HG03045 (cell line): ENCODE measurements at regions not wholly inside any gene's neighbourhood (a gene's known extent, or its start where the extent isn't known, plus 50 kb on each side); places are given as distances from the start of the nearest gene placed in this dataset.

Experiments used
- ATAC-seq: cut with Tn5 transposase; IDR thresholded peaks from one replicate; pipeline ENCODE4 v1.9.1; 2021; ENCODE audit warnings: mild to moderate bottlenecking, moderate library complexity; ENCODE audit not compliant: unreplicated experiment

DNA sequence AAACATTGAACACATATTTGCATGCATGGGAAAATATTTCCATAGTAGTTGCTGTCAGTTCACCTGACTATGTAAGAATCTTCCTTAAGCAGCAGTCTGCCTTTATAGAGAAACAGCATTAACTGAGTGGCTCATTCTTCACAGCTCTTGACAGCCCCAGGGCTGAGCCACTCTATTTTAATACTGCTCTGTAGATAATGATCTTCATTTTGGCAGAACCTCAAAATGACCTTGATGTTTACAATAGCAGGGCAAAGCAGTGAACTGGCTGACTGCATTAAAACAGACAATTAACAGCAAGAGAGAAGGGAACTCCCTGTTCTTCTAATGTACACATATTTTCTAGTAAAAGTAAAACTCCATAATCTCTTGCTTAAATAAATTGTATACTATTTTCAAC is 580.6 kb upstream of the SOX11 start:
- ATAC-seq: no peak

DNA sequence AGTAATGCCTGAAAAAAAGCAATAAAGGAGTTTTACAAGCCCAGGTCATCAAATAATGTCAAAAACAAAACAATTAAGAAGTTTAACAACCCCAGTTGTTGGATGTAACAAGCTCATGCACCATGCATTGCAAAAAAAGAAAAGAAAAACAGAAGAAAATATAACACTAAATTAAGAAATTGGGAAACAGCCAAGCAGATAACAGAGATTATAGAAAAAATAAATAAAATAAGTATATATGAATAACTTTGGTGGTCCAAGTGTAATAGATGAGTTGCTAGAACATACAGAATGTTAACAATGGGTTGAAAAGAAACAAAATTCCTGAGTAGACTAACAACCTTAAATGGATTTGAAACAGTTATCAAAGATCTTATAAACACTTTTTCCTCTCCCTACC is 573.1 kb upstream of the SOX11 start:
- ATAC-seq: no peak

DNA sequence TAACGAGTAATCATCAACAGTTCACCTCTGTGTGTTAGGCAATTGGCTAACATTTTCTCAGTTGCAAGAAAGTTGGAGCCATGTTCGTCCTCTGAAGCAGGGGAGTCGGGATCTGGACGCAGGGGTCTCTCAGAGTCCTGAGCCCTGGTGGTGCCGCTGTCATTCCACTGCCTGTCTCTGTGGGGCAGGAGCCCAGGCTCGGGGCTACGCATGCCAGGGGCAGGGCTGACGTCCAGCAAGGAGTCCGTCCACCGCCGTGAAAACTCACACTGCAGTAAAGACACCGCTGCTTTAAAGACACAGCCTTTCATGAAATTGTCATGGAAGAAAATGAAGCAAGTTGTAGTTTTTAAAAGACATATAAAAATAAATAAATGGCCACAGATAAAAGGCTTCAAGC is 571.1 kb upstream of the SOX11 start:
- ATAC-seq: no peak

DNA sequence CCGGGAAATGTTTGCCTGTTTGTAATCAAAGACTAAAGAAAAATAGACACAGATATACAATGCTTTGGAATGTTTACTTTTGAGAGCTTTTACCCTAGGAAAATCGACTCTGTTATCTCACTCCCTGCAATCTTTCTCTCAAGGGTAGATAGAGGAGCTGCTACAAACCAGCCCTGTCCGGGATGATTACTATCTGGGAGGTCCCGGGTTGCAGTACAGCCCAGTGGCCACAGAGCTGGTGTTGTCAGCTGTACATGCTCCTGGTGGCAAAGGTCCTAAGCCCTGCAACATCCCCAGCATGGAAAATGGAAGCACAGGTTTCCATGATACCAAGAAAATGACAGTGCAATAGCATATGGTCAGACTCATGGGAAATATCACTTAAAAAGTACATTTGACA is 570.5 kb upstream of the SOX11 start:
- no peak for ATAC-seq

DNA sequence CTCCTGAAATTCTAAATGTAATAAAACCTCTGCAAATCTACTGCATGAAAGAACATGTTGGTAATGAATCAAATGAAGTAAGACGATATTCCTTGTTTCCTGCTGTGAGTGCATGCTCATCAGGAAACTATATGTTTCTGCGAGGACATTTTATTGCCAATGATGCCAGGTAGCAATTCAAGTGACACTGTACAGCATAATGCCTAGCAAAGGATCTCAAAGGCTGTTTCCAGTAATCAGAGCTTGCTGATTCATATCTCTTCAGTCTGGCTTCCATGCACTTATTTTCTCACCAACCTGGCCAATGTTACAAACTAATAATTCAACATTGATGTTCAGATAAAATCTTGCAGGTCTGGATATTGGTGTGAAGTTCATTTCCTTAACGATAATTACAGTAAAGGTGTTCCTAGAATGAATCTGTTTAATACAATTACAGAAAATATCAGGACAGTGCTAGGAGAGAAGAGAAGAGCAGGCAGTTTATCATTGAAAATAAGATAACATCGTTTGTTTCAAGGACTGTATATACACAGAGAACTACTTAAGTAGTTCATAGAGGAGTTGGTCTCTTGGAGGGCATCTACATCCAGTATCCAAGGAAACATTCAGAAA is 568.5 kb upstream of the SOX11 start:
- ATAC-seq: no peak

DNA sequence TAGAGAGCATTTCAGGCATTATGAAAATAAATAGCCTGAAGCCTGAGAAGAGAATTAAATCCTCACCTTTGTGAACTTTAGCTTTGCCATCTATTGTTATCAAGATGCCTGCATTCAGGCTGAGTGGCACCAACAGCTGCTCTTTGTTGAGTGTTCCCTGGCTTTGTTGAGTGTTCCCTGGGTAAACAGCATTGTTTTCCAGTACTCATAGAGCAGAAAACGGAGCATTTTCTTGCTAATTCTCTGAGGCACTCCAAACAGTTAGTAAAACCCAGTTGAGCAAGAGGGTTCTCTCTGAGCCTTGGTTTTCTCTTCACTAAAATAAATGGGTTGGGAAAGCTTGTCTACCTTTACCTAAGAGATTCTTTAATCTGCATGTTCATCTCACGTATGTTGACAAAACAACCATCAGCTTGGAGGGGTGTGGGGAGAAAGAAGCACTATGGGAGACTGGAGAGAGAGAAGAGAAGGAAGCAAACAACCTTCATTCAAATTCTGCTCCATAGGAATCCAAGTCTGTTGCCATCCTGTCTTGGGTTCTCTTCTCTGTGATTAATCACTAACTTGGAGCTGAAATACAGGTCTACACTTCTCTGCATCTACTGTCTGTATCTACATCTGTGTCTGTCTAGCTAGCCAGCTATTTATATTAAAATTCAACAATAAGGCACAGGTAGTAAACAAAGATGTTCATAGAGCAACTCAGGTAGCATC is 567.0 kb upstream of the SOX11 start:
- no peak for ATAC-seq

DNA sequence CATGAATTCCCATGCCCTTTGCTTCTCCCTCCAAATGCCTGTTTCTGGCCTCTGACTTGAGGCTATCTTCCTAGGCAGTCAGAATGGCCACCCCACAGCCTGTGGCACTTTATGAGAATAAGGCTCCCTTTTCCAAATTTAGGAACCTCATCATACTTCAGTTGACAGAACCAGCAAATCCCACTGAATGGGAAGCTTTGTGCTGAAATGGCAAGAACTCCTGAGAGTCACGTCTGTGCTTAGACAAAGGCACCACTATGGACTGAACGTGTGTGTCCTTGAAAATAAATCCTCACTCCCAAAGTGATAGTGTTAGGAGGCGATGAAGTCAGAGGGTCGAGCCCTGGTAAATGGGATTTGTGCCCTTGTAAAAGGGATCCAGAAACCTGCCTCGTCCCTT is 559.9 kb upstream of the SOX11 start:
- no peak for ATAC-seq

DNA sequence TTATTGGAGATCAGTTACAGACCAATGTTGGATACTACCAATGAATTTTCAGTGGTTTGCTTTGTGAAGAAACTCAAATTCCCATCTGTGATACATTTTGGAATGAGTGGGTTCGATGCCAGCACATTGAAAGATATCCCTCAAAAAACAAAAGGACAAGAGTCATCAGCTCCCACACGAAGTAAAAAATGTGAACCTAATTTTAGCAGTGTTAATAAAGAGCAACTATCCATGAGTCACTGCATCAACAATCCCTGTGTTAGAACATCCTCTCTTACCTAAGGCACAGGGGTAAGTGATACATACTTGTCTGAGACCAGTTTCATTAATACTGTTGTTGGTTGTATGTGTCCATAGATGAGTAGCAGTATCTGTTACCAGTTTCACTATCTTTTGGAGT is 551.8 kb upstream of the SOX11 start:
- no peak for ATAC-seq

DNA sequence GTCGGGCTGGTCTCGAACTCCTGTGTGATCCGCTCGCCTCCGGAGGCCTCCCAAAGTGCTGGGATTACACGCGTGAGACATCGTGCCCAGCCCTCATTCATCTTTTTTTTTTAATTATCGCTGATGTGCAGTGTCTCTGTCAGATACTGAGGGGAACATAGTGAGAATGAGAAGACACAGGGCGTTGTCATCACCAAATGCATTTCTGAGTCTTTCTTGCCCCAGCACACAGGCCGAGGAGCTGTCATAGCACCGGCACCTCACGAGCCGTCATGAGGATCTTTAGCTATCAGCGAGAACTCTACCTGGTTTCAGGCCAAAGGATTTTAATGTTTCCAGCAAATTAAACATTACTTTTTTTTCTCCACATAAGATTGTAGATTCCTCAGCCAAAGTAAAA is 548.0 kb upstream of the SOX11 start:
- ATAC-seq: no peak

DNA sequence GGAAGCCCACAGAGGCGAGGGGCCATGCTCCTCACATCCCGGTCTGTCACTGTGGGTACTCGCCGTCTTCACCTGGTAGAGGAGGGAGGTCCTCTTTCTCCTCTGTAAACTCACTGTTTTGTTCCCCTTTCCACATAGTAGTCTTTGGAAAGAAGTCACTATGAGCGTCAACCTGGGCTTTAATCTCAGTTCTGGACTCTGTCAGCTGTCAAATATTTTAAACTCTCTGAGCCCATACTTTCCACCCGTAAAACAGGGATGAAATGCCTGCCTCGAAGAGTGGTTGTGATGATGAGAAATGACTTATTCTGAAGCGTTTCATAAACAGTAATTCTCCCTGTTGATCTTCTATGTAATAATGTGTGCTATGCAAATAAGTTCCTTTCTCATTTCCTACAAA is 547.1 kb upstream of the SOX11 start:
- ATAC-seq: no peak

DNA sequence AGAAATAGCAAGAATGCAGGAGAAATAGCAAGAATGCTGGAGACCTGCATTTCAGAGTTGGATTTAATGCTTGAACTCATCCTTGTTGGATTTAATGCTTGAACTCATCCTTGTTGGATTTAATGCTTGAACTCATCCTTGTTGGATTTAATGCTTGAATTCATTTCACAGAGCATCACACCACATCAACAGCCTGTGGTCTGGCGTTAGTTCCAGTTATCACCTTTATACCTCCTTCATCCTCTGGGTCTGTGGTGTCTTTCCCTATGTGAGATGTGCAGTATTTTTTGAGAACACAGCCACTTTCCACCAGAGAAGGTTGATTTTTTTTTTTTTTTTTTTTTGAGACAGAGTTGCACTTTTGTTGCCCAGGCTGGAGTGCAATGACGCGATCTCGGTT is 546.4 kb upstream of the SOX11 start:
- ATAC-seq: no peak

DNA sequence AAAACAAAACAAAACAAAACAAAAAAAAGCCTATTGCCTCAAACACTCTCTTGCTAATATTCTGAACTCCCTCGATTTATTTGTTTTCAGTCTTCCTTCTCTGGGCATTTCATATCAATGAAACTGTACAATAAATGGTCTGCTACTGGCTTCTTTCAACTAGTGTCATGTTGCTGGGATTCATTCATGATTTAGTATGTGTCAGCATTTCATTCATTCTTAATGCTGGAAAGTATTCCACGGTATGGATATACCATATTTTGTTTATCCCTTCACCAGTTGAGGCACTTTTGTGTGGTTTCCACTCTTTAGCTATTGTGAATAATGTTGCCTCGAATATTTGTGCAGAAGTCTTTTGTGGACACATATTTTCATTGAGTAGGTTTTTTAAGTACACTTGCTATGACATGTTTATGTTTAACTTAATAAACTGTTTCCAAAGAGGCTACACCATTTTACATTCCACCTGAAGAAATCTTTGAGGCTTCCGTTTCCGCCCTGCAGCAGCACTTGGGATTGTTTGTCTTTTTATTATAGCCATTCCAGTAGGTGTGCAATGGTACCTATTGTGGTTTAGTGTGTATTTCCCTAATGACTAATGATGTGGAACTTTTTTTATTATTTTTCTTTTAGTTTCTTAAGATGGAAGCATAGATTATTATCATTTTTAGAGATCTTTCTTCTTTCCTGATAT is 543.6 kb upstream of the SOX11 start:
- ATAC-seq: no peak

DNA sequence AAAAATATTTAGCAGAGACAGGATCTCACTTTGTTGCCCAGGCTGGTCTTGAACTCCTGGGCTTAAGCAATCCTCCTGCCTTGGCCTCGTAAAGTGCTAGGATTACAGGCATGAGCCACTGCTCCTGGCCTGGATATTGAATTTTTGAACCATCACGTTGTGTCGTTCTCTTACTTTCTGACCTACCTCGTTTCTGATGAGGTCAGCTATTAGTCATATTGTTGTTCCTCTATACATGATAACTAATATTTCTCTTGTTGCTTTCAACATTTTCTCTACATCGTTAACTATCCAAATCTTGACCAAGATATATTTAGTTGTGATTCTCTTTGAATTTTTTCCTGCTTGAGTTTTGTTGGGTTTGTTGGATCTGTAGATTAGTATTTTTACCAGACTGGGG is 541.3 kb upstream of the SOX11 start:
- no peak for ATAC-seq

DNA sequence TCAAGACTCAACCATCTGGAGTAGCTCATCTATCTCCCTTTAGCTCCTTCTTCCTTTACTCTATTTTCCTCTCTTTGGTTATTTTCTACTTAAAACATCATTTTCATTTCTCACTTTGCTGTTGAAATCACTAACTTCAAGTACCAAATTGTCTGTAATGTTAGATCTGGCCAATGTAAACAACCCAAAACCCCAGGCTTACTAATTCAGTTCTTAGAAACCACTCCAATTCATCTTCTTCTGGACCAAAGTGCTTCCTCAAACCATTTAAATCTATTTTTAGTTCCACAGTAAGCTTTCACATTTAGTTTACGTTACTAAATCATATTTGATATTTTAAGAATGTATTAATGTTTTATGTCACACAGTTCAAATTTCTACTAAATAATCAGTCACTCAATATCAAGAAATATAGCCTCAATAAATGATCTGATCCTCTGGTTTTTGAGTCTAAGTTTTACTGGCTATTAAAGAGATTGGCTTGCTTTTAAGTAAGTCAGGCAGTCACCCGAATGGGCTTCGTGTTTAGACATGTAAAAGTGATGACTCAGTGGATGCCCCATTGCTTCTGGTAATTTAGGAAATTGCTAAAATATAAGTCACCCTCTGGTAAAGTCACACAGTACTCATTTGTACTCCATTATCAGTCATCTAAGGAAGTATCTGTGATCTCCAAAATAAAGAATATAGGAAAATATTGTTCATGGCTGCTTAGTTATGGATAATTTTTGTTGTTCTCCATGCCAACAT is 527.2 kb upstream of the SOX11 start:
- ATAC-seq: no peak

DNA sequence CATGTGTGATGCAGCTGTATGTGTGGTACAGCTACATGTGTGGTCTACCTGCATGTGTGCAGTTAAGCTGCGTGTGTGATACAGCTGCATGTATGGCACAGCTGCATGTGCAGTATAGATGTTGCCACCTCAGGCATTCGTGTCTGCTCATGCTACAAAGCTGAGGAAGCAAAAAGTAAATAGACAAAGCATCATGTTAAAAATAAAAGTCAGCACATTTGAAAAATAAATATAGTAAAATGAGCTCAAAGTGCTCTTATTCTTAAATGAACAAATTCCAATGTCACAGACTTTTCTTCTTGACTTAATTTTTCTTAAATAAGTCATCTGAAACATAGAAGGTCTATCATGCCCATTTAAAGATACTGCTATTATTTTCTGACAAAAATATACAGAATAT is 519.3 kb upstream of the SOX11 start:
- ATAC-seq: no peak

DNA sequence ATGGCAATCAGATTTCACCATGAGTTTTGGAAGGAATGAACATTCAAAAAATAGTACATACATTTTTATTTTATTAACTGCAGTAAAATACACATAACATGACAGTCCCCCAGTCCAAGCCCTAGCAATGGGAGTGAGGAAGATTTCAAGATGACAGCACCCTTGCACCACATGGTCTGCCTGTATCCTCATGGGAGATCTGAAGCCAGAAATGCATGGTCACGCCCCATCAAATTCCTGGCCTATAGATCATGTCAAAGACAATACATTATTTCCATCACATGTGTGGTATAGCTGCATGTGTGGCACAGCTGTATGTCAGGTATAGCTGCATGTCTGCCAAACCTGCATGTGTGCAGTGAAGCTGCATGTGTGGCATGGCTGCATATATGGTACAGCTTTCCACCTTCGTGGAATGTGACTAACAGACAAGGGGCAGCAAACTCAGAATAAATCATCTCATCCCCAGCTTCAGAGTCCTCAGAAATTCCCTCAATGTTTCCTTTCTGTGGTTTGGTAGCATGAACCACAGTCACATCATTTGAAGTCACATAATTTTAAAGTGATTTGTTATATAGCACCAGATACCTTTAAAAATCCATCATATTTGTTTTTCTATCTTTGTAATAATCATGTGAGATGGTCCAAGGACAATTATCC is 518.2 kb upstream of the SOX11 start:
- no peak for ATAC-seq

DNA sequence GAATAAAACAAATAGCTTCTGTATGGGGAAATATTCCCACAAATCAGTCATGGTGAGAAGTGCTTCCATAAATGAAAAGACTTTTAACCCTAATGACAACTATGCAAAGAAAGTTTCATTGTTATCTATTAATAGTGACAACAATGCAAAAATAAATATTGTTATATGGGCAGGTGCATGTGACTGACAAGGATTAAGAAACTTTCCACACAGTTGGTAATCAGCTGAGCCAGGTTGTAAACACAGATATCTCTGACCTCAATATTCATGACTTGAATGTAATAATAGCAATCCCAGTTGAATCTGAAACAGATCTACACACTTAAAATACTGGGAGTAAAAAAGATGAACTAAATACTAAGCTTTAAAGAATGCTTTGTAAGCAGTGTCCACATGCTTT is 517.0 kb upstream of the SOX11 start:
- no peak for ATAC-seq

DNA sequence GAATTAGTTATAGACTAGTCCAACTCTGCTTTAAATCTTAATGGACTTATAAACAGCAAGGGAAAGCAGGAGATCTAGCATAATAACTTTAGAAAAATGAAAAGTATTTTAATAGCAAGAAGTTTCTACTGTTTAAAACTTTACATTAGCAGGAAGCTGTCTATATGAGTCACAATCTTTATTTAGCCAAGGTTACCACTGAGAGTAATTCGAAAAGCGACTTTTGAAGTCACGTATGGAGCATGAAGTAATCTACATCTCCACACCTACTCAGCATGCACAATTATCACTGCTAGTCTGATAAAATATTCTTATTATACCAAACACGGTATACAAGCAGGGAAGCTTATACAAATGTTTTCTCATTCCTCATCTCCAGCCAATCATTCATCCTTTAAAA is 515.4 kb upstream of the SOX11 start:
- ATAC-seq: no peak

DNA sequence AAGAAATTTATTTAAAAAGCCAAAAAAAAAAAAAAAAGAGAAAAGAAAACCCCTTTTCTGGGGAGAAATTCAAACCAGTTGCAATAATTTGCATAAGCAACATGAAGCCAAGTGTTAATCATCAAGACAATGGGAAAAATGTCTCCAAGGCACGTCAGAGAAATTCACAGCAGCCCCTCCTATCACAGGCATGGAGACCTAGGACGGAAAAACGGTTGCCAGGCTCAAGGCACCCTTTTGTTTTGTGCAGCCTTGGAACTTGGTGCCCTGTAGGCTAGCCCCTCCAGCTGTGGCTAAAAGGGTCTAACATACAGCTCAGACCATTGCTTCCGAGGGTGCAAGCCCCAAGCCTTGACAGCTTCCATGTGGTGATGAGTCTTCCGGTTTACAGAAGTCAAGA is 509.2 kb upstream of the SOX11 start:
- no peak for ATAC-seq

DNA sequence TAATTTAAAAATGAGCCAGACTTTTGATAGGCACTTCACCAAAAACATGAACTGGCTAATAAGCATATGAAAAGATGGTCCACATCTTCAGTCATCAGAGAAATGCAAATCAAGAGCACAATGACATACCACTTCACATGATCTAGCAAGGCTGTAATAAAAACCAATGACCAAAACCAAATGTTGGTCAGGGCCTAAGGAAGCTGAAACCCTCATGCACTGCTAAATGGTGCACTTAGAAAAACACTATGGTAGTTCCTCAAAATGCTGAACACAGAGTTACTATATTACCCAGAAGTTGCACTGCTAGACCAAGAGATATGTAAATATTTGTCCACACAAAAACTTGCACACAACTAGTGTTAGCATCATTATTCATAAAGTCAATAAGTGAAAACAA is 504.9 kb upstream of the SOX11 start:
- no peak for ATAC-seq

DNA sequence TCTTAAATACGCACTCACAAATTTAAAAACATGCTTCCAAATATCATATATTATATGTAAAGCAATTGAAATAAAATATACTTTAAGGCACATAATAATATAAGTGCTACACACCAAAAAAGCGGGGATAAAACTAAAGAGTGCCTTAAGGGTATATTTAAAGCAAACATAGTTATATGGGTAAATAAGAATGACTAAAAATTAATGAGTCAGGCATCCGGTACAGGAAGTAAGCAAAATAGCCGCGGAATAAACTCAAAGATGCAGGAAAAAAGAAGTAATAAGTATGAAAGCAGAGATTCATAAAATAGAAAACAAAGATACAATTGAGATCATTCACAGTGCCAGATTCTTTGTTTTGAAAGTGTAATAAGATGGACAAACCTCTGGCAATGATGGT is 503.5 kb upstream of the SOX11 start:
- ATAC-seq: no peak
